ENCODE measurements at regions not wholly inside any gene's neighbourhood (a gene's known extent, or its start where the extent isn't known, plus 50 kb on each side); places are given as distances from the start of the nearest gene placed in this dataset.
A peak's percentile ranks its signal among the peaks of the same experiment; 100 is the strongest.

- no peak for DNase-seq
These were observed 52.5 kb upstream of the C11orf58 start for GRCh38 chr11:16685914-16686313.

DNA sequence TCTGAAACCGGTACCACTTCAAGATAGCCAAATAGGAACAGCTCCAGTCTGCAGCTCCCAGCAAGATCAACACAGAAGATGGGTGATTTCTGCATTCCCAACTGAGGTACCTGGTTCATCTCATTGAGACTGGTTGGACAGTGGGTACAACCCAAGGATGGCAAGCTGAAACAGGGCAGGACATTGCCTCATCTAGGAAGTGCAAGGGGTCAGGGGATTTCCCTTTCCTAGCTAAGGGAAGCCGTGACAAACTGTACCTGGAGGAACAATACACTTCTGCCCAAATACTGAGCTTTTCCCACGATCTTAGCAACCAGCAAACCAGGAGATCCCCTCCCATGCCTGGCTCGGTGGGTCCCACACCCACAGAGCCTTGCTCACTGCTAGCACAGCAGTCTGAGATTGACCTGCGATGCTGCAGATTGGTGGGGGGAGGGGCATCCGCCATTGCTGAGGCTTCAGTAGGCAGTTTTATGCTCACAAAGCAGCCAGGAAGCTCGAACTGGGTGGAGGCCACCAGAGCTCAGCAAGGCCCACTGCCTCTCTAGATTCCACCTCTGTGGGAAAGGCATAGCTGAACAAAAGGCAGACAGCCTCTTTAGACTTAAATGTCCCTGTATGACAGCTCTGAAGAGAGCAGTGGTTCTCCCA is 59.9 kb upstream of the C11orf58 start:
- no peak for DNase-seq

GRCh38 chr11:16669799-16670415 is 68.5 kb upstream of the C11orf58 start:
- no peak for DNase-seq

DNA sequence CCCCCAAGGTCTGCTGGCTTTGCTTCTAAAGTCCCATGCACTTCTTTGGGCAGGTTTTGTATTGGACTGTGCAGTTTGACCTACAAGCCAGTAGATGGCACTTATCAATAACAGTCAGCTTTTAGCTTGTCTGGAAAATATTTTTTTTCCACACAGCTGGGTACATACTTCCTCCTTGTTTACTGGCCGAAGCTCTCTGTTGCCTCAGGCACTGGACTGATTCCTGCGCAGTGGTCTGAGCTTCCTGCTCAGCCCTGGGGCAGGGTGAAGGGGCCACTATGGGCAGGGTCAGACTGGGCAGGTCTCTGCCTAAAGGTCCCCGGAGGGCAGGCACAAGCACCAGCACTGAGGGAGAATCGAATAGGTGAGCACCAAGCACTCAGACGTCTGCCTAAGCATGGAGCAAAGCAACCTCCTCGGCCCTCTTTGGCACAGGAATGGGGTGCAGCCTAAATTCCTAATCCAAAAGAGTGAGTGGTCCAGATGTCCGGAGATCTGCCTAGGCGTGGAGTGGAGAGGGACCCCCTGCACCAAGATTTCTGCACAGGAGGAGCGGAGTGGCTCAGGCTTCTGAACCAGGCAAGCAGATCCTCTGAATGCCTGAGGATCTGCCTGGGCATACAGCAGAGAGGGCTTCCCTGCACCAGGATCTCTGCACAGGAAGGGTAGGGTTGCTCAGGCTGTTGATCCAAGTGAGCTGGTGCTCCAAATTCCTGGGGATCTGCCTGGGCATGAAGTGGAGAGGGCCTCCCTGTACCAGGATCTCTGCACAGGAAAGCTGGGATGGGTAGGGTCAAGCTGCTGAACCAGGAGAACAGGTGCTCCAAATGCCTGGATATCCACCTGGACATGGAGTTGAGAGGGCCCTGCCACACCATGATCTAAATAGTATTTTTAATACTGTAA is 105.9 kb upstream of the C11orf58 start:
- DNase-seq: no peak

DNA sequence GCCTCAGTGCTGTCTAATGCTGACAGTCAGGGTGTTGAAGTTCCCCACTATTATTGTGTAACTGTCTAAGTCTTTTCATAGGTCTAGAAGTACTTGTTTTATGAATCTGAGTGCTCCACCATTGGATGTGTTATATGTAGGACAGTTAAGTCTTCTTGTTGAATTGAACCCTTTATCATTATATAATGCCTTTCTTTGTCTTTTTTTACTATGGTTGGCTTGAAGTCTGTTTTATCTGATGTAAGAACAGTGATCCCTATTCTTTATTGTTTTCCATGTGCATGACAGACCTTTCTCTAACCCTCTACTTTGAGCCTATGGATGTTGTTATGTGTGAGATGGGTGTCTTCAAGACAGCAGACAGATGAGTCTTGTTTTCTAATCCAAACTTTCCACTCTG is 107.8 kb upstream of the C11orf58 start:
- DNase-seq: no peak

- no peak for DNase-seq
These were observed 120.0 kb upstream of the C11orf58 start for GRCh38 chr11:16618431-16618830.

GRCh38 chr11:16615480-16615879 is 123.0 kb upstream of the C11orf58 start:
- DNase-seq: no peak

DNA sequence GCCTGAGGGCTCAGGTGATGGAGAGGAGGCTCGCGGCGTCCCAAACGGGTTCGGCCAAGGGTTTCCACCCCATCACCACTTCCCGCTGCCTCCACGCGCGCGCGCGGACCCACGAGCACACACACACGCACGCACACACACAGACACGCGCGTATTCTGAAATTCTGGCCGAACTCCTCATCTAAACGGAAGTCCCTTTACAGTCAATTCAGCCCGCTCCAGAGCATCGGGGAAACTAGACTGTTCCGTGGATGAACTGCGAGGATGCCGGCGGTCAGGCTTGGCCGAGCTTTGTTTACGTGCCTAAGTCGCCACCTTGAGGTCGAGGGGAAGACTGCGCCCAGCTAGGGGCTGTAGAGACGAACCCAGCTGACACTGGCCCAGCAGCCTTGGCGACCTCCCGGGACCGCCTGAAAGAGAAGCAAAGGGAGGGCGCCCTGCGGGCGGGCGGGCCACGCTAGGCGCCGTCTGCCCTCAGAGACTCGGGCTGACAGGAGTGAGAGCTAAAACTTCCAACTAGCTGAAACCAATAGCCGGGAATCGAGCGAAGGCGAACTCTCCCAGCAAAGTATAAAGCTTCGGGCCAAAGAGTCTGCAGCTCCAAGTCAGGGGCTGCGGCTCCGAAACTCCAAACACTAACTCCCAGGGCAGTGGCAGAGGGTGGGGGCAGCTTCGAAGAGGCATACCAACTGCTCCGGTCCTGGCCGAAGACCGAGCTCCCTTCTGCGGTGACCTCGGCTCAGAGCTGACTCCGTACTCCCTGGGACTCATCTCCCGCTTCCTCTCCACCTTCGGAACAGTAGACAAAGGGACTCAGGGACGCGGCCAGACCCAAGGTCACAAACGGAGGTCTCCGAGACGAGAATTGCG is 124.7 kb upstream of the C11orf58 start:
- DNase-seq: peak; percentile 55

- no peak for DNase-seq
These were observed 125.3 kb upstream of the C11orf58 start for GRCh38 chr11:16613262-16613511.

DNA sequence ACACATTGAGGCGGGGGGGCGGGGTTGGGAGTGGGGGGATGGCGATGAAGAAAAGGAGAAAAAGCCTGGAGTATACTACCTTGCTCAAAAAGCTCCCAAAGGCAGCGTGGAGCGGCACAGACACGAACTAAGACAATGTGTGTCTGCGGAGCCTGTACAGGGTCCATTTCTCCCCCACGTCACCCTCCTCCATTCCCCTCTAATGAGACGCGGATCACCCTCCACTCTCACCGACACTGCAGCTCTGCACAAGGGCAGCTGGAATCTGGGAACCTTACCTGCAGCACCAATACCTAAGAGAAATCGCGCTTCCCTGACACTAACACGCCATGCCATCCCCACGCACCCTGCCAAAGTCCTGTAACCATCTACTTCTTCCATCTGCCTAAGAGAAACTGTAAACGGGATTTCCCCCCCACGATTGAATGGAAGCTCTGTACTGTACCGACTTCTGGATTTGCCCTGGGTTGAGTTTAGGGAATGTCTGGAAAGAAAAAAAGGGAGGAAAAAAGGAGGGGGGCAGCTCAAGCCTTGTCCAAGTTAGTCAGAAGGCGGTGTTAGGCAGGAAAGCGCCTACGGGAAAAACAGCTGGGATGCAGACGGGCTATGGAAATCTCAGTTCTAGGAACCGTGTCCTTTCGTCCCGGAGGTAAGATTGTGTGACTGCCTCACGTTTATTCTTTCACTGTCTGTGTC is 125.7 kb upstream of the C11orf58 start:
- DNase-seq: no peak

- no peak for DNase-seq
These were observed 126.4 kb upstream of the C11orf58 start for GRCh38 chr11:16611926-16612565.

DNA sequence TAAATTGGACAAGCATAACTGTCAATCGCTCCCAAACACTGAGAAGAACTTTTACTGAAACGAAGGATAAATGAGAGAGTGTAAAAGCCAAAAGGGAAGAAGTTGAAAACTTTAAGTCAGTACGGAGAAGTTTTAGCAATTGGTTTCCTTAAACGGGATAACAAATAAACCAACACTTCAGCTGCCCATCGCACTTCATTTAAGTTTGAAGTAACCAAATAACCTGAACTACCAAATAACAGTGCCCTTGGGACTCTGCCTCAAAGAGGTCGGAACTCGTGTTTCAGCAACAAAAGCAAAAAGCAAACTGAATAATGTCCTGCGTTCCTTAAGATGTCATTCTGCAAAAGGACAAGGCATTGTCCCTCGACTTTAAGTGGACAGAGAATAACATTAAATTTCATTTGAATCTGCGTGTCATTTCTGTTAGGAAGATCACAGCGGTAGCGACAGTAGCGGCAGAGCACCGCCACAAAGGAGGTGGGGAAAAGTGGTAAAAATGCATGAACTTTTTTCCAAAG is 127.0 kb upstream of the C11orf58 start:
- DNase-seq: no peak

- no peak for DNase-seq
These were observed 127.6 kb upstream of the C11orf58 start for GRCh38 chr11:16610738-16611388.

GRCh38 chr11:16610213-16610737 is 128.2 kb upstream of the C11orf58 start:
- no peak for DNase-seq

GRCh38 chr11:16609769-16610168 is 128.7 kb upstream of the C11orf58 start:
- no peak for DNase-seq

GRCh38 chr11:16607675-16608644 is 130.5 kb upstream of the C11orf58 start:
- no peak for DNase-seq

DNA sequence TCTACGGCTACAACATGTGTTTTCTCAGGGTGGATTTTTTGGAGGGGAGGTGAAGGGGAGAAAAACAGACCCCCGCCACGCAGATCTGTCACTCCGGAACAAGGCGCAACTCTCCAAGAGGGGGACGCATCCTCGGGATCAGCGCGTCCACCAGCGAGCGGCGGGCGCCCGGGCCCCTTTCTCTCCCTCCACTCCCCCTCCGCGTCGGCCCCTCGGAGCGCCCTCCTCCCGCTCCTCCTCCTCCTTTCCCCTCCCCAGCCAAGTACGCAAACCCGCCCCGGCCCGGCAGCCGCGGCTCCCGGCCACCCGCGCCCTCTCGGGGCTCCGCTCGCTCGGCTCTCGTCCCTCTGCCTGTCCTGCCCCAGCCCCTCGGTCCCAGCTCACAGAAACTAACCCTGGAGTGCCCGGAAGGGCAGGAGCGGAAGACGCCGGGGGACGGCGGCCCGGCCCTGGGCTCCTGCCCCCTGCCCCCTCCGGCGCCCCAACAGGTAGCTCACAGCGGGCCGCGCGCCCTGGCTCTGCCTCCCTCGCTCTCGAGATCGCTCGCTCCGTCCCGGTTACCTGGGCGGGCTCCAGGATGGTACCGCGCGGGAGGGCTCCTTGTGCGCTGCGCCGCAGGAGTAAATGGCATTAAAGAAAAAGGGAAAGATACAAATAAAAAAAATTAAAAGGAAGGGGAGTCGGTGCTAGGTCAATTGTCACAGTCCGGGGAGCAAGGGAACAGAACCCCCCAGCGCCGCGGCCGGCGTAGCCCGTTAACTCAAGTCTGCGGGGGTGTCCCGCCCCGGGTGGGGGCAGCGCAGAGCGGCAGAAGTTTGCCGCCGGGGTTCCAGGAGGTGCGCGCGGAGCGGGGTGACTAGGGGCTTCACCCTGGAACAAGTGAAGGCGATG is 131.4 kb upstream of the C11orf58 start:
- no peak for DNase-seq
